ENCODE measurements at regions not wholly inside any gene's neighbourhood (a gene's known extent, or its start where the extent isn't known, plus 50 kb on each side); places are given as distances from the start of the nearest gene placed in this dataset.

DNA sequence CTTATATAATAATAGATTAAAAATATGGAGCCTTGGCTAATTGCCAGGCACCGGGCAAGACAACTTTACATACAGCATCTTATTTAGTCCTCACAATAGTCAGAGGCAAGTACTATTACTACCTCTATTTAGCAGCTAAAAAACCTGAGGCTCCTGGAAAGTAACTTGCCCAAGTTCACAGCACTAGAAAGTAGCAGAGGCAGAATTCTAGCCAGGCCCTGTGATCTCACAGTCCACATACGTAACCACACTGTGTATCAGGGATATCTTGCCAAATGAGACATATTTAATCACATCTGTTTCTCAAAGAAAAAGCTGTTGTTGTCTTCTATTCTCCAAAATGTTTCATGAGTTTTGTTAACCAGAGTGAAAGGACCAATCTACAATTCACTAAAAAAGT lies 378.5 kb downstream of the PLPP3 start:
- TF ChIP-seq, protein P1, sequence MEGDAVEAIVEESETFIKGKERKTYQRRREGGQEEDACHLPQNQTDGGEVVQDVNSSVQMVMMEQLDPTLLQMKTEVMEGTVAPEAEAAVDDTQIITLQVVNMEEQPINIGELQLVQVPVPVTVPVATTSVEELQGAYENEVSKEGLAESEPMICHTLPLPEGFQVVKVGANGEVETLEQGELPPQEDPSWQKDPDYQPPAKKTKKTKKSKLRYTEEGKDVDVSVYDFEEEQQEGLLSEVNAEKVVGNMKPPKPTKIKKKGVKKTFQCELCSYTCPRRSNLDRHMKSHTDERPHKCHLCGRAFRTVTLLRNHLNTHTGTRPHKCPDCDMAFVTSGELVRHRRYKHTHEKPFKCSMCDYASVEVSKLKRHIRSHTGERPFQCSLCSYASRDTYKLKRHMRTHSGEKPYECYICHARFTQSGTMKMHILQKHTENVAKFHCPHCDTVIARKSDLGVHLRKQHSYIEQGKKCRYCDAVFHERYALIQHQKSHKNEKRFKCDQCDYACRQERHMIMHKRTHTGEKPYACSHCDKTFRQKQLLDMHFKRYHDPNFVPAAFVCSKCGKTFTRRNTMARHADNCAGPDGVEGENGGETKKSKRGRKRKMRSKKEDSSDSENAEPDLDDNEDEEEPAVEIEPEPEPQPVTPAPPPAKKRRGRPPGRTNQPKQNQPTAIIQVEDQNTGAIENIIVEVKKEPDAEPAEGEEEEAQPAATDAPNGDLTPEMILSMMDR (IDR thresholded peaks at IDR 0.05) = no peak
- TF ChIP-seq POLR2A (IDR thresholded peaks at IDR 0.05) = no peak
